ENCODE measurements at regions not wholly inside any gene's neighbourhood (a gene's known extent, or its start where the extent isn't known, plus 50 kb on each side); places are given as distances from the start of the nearest gene placed in this dataset.

- no peak for DNase-seq (ENCODE audit: low spot score)
Measured at GRCh38 chr12:107443320-107444090, 242.1 kb upstream of the PWP1 start.

- DNase-seq (ENCODE audit: low spot score): no peak
Measured at GRCh38 chr12:107444771-107445170, 240.8 kb upstream of the PWP1 start.

GRCh38 chr12:107446476-107446875, 239.1 kb upstream of the PWP1 start:
- DNase-seq (ENCODE audit: low spot score): no peak

GRCh38 chr12:107447336-107447735, 238.3 kb upstream of the PWP1 start:
- DNase-seq (ENCODE audit: low spot score): no peak

GRCh38 chr12:107448198-107448597, 237.4 kb upstream of the PWP1 start:
- no peak for DNase-seq (ENCODE audit: low spot score)

- peak; percentile 46 for DNase-seq (ENCODE audit: low spot score)
Measured at GRCh38 chr12:107449891-107450290, 235.7 kb upstream of the PWP1 start.

- DNase-seq (ENCODE audit: low spot score): no peak
Measured at GRCh38 chr12:107450541-107450940, 235.1 kb upstream of the PWP1 start.

- no peak for DNase-seq (ENCODE audit: low spot score)
Measured at GRCh38 chr12:107451246-107451645, 234.4 kb upstream of the PWP1 start.

GRCh38 chr12:107454109-107454830, 231.3 kb upstream of the PWP1 start:
- no peak for DNase-seq (ENCODE audit: low spot score)

GRCh38 chr12:107457362-107457935, 228.2 kb upstream of the PWP1 start:
- DNase-seq (ENCODE audit: low spot score): no peak

GRCh38 chr12:107458163-107458562, 227.4 kb upstream of the PWP1 start:
- DNase-seq (ENCODE audit: low spot score): no peak

GRCh38 chr12:107458990-107459389, 226.6 kb upstream of the PWP1 start:
- no peak for DNase-seq (ENCODE audit: low spot score)

- no peak for DNase-seq (ENCODE audit: low spot score)
Measured at GRCh38 chr12:107459641-107460040, 226.0 kb upstream of the PWP1 start.

- peak; percentile 81 for DNase-seq (ENCODE audit: low spot score)
Measured at GRCh38 chr12:107461222-107461975, 224.2 kb upstream of the PWP1 start.

- DNase-seq (ENCODE audit: low spot score): no peak
Measured at GRCh38 chr12:107462428-107463332, 222.9 kb upstream of the PWP1 start.

- no peak for DNase-seq (ENCODE audit: low spot score)
Measured at GRCh38 chr12:107464644-107465043, 221.0 kb upstream of the PWP1 start.

- no peak for DNase-seq (ENCODE audit: low spot score)
Measured at GRCh38 chr12:107465625-107466024, 220.0 kb upstream of the PWP1 start.

GRCh38 chr12:107467716-107468115, 217.9 kb upstream of the PWP1 start:
- DNase-seq (ENCODE audit: low spot score): no peak

GRCh38 chr12:107468182-107468581, 217.4 kb upstream of the PWP1 start:
- DNase-seq (ENCODE audit: low spot score): no peak

GRCh38 chr12:107469011-107469410, 216.6 kb upstream of the PWP1 start:
- no peak for DNase-seq (ENCODE audit: low spot score)

GRCh38 chr12:107470645-107471044, 215.0 kb upstream of the PWP1 start:
- DNase-seq (ENCODE audit: low spot score): no peak
